ENCODE measurements at regions not wholly inside any gene's neighbourhood (a gene's known extent, or its start where the extent isn't known, plus 50 kb on each side); places are given as distances from the start of the nearest gene placed in this dataset.

GRCh38 chr5:124546643-124547042 is 199.8 kb downstream of the ZNF608 start:
- FAIRE-seq (no peak), DNase-seq (ENCODE audit: low read depth, low spot score) (no peak)
- Histone ChIP-seq H2AFZ (ENCODE audit: control insufficient read depth, low read length) (no peak overlapping the region), H3K4me3 (ENCODE audit: control insufficient read depth in 2 of 3, extremely low read depth in 1 of 3, insufficient read depth in 2 of 3, low read depth in 1 of 3, low read length in 3 of 3) (no peak overlapping the region), H3K4me2 (ENCODE audit: control insufficient read depth, extremely low read depth, insufficient read depth, low read depth, low read length) (no peak overlapping the region), H3K9me1 (ENCODE audit: control insufficient read depth, extremely low read depth, insufficient read depth, low read length) (no peaks in the 10 kb centered on the region), H3K27me3 (ENCODE audit: control insufficient read depth, extremely low read depth, insufficient read depth, low read length) (no peaks in the 10 kb centered on the region), H3K4me1 (ENCODE audit: control insufficient read depth, extremely low read depth, insufficient read depth, low read length) (no peaks in the 10 kb centered on the region), H3K9ac (ENCODE audit: control insufficient read depth, extremely low read depth, insufficient read depth, low read length) (no peak overlapping the region), H4K20me1 (ENCODE audit: control insufficient read depth, extremely low read depth, insufficient read depth, low read length) (no peaks in the 10 kb centered on the region), H3K27ac (ENCODE audit: control insufficient read depth, insufficient read depth, low read length) (no peak overlapping the region), H3K79me2 (ENCODE audit: control insufficient read depth, insufficient read depth, low read length) (no peaks in the 10 kb centered on the region), H3K9me3 (ENCODE audit: control insufficient read depth, low read depth, low read length) (no peaks in the 10 kb centered on the region), H3K36me3 (ENCODE audit: control insufficient read depth in 2 of 2, extremely low read depth in 1 of 2, insufficient read depth in 2 of 2, low read length in 2 of 2) (no peaks in the 10 kb centered on the region)
- TF ChIP-seq CTCF (optimal IDR thresholded peaks at IDR 0.05 in 1 of 3, IDR thresholded peaks at IDR 0.05 in 1 of 3, conservative IDR thresholded peaks at IDR 0.05 in 1 of 3; ENCODE audit: extremely low read depth in 1 of 3, insufficient read depth in 2 of 3, low read length in 3 of 3) (no peak), EZH2 (IDR thresholded peaks at IDR 0.05; ENCODE audit: low read length) (no peak)
- dilution Hi-C loops (cut with MboI; ENCODE audit: extremely low pct_ligation_motif_present, low sequenced_read_pairs), result no loop called here

- H3K4me3 ChIP-seq (ENCODE audit: control insufficient read depth in 2 of 3, extremely low read depth in 1 of 3, insufficient read depth in 2 of 3, low read depth in 1 of 3, low read length in 3 of 3), result no peak overlapping the region
- no peaks in the 10 kb centered on the region for H3K79me2 ChIP-seq (ENCODE audit: control insufficient read depth, insufficient read depth, low read length)
- no peaks in the 10 kb centered on the region for H3K9me3 ChIP-seq (ENCODE audit: control insufficient read depth, low read depth, low read length)
- H3K27ac ChIP-seq (ENCODE audit: control insufficient read depth, insufficient read depth, low read length), result no peak overlapping the region
- no peak for FAIRE-seq
- TF ChIP-seq EZH2 (IDR thresholded peaks at IDR 0.05; ENCODE audit: low read length), result no peak
- no peak for TF ChIP-seq CTCF (optimal IDR thresholded peaks at IDR 0.05 in 1 of 3, IDR thresholded peaks at IDR 0.05 in 1 of 3, conservative IDR thresholded peaks at IDR 0.05 in 1 of 3; ENCODE audit: extremely low read depth in 1 of 3, insufficient read depth in 2 of 3, low read length in 3 of 3)
- no peak for DNase-seq (ENCODE audit: low read depth, low spot score)
- H4K20me1 ChIP-seq (ENCODE audit: control insufficient read depth, extremely low read depth, insufficient read depth, low read length), result no peaks in the 10 kb centered on the region
- no peak overlapping the region for H2AFZ ChIP-seq (ENCODE audit: control insufficient read depth, low read length)
- H3K36me3 ChIP-seq (ENCODE audit: control insufficient read depth in 2 of 2, extremely low read depth in 1 of 2, insufficient read depth in 2 of 2, low read length in 2 of 2), result no peaks in the 10 kb centered on the region
- H3K9me1 ChIP-seq (ENCODE audit: control insufficient read depth, extremely low read depth, insufficient read depth, low read length), result no peaks in the 10 kb centered on the region
- H3K9ac ChIP-seq (ENCODE audit: control insufficient read depth, extremely low read depth, insufficient read depth, low read length), result no peak overlapping the region
- H3K4me2 ChIP-seq (ENCODE audit: control insufficient read depth, extremely low read depth, insufficient read depth, low read depth, low read length), result no peak overlapping the region
- no peaks in the 10 kb centered on the region for H3K27me3 ChIP-seq (ENCODE audit: control insufficient read depth, extremely low read depth, insufficient read depth, low read length)
- dilution Hi-C loops (cut with MboI; ENCODE audit: extremely low pct_ligation_motif_present, low sequenced_read_pairs), result no loop called here
- H3K4me1 ChIP-seq (ENCODE audit: control insufficient read depth, extremely low read depth, insufficient read depth, low read length), result no peaks in the 10 kb centered on the region
Measured at GRCh38 chr5:124544366-124545055, 201.9 kb downstream of the ZNF608 start.

Measured in keratinocyte (primary cell).